Spleen (tissue), 11 donors: ENCODE measurements at regions not wholly inside any gene's neighbourhood (a gene's known extent, or its start where the extent isn't known, plus 50 kb on each side); places are given as distances from the start of the nearest gene placed in this dataset.

Source experiments
- DNase-seq: peaks from one replicate; pipeline ENCODE4 v3.0.0-alpha.2; 2020
- H3K27ac ChIP-seq, 8 donors: fragments of 200-600 bp; sonication (generic) in 7 of 8; 1 replicate in 4 of 8; 2 replicates in 4 of 8; pipeline versions ENCODE4 v1.5.0 to v1.8.0; 2016 to 2021; ENCODE audit warnings: inconsistent platforms in 4 of 8, mild to moderate bottlenecking in 4 of 8, moderate library complexity in 1 of 8
- H3K27me3 ChIP-seq, 7 donors: fragments of 200-600 bp; sonication (generic) in 6 of 7; replicated peaks in 1 of 7; 1 replicate in 4 of 7; 2 replicates in 3 of 7; pipeline versions ENCODE4 v1.5.0 to v1.8.0; 2016 to 2021; ENCODE audit warnings: inconsistent platforms in 3 of 7, mild to moderate bottlenecking in 1 of 7
- H3K36me3 ChIP-seq, 6 donors: fragments of 200-600 bp; sonication (generic) in 5 of 6; 1 replicate in 4 of 6; 2 replicates in 2 of 6; pipeline versions ENCODE4 v1.5.0 to v1.8.0; 2016 to 2021; ENCODE audit warnings: inconsistent platforms in 2 of 6
- H3K4me1 ChIP-seq, 6 donors: fragments of 200-600 bp; sonication (generic) in 5 of 6; 1 replicate in 3 of 6; 2 replicates in 3 of 6; pipeline versions ENCODE4 v1.5.0 to v1.8.0; 2016 to 2021; ENCODE audit warnings: inconsistent platforms in 3 of 6
- H3K4me3 ChIP-seq, 8 donors: fragments of 200-600 bp; sonication (generic) in 7 of 8; 1 replicate in 4 of 8; 2 replicates in 4 of 8; pipeline versions ENCODE4 v1.5.0 to v1.8.0; 2016 to 2021; ENCODE audit warnings: inconsistent platforms in 4 of 8, mild to moderate bottlenecking in 4 of 8, moderate library complexity in 2 of 8
- H3K9me3 ChIP-seq, 8 donors: fragments of 200-600 bp; sonication (generic) in 7 of 8; 1 replicate in 4 of 8; 2 replicates in 4 of 8; pipeline versions ENCODE4 v1.5.0 to v1.8.0; 2016 to 2021; ENCODE audit warnings: inconsistent platforms in 4 of 8
- CTCF ChIP-seq, 11 experiments: fragments of 200-600 bp in 7 of 11; fragments of 450-650 bp in 4 of 11; sonication (generic) in 4 of 11; IDR thresholded peaks in 8 of 11; conservative IDR thresholded peaks in 3 of 11; 1 replicate in 7 of 11; 2 replicates in 4 of 11; pipeline versions ENCODE4 v1.4.0 to v1.8.0; 2016 to 2021; ENCODE audit warnings: antibody characterized with exemption in 11 of 11, inconsistent platforms in 4 of 11, mild to moderate bottlenecking in 1 of 11
- POLR2A ChIP-seq, 3 donors: fragments of 450-650 bp; IDR thresholded peaks; one replicate each; pipeline ENCODE4 v1.5.1; 2017; ENCODE audit warnings: antibody characterized with exemption in 3 of 3, mild to moderate bottlenecking in 1 of 3
- POLR2AphosphoS5 ChIP-seq, 3 donors: sonication (generic); formaldehyde crosslinking; IDR thresholded peaks; one replicate each; pipeline ENCODE4 v1.5.1; 2017; ENCODE audit warnings: antibody characterized with exemption in 3 of 3
- WGBS, 5 donors: extraction: QIAGEN DNeasy Blood & Tissue Kit in 3 of 5; methylation state at CpG; one replicate each; pipeline versions ENCODE4 v1.1.5 to v1.1.7; 2013 to 2018; 5-methylcytosine and 5-hydroxymethylcytosine counted together
- intact Hi-C: fragments of 100-400 bp; cut with DNase I; formaldehyde crosslinking; loops from one replicate; pipeline ENCODE4 v1.15.0; 2023; ENCODE audit warnings: low total_unique reads
- donor health status: healthy with polysubstance abuse.
- donor health status: DM: no; HTN: no; CAD: no; lungs with moderate emphysema.
- donor health status: DM: no; HTN: no; CAD: no.
- donor health status: Bipolar disorder and iron deficiency.
- donor health status: healthy.
- donor health status: DM: no; HTN: no; CAD: no.
- donor health status: DM: yes; HTN: yes; CAD: no.

DNA sequence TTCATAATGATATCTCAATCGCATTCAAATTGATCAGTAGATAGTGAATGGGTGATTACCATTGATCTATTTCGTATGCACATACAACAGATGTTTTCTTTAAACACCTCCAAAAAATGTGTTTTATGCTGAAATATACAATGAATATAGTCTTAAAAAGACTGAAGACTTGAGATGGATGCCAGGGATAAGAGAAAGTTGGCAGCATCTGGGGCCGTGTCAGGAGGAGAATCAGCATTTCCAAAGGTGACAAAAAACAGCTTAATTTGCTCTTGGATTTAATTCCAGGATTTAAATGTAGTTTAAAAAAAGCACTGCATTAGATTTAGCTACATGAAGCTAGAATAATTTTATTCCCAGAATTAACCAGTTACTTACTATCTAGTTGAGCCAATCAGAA lies 199.7 kb upstream of the CNTN3 start:
- H3K4me3 ChIP-seq: no peak overlapping the region
- 83 to 88% (median 86%) methylated on average over 3 of the region's 3 CpGs for WGBS, 5 donors
- no peaks in the 10 kb centered on the region for H3K4me1 ChIP-seq
- H3K27me3 ChIP-seq: no peaks in the 10 kb centered on the region
- DNase-seq: no peak
- H3K27ac ChIP-seq: no peak overlapping the region
- H3K9me3 ChIP-seq: peaks cover 0 to 17% (median 4%) of the 10 kb centered on the region in 8 donors
- H3K36me3 ChIP-seq: no peaks in the 10 kb centered on the region
- TF ChIP-seq POLR2A (IDR thresholded peaks at IDR 0.05) (no peak), POLR2AphosphoS5 (IDR thresholded peaks at IDR 0.05) (no peak), CTCF (IDR thresholded peaks at IDR 0.05 in 8 of 11, conservative IDR thresholded peaks at IDR 0.05 in 3 of 11) (no peak)
- intact Hi-C loops: no loop called here

DNA sequence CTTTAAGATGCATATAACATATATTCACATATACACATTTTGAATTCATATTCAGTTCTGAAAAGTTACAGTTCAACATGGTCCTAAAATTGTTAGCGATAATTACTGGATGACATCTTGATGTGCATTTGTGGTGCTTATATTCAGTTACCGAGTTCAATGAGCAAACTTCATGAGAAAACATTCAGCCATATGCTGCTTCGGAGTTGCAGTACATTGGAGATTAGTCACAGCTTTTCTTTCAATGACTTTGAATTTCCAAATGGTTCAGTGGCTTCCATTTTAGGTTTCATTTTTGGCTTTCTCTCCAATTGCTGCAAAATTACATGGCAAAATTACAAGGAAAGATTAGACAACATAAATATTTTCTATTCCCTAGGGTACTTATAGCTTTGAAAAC lies 198.3 kb upstream of the CNTN3 start:
- Histone ChIP-seq H3K27me3 (no peaks in the 10 kb centered on the region), H3K36me3 (no peaks in the 10 kb centered on the region), H3K9me3 (peaks cover 0 to 15% (median 4%) of the 10 kb centered on the region in 8 donors), H3K4me1 (no peaks in the 10 kb centered on the region), H3K27ac (no peak overlapping the region), H3K4me3 (no peak overlapping the region)
- TF ChIP-seq POLR2AphosphoS5 (IDR thresholded peaks at IDR 0.05) (no peak), POLR2A (IDR thresholded peaks at IDR 0.05) (no peak), CTCF (IDR thresholded peaks at IDR 0.05 in 8 of 11, conservative IDR thresholded peaks at IDR 0.05 in 3 of 11) (no peak)
- intact Hi-C loops: no loop called here
- DNase-seq: no peak
- WGBS, 5 donors: 83 to 92% (median 87%) methylated on average over 3 of the region's 3 CpGs

GRCh38 chr3:74808506-74809275 lies 194.2 kb upstream of the CNTN3 start:
- intact Hi-C loops: no loop called here
- H3K27ac ChIP-seq: no peak overlapping the region
- no peak for DNase-seq
- H3K4me1 ChIP-seq: no peaks in the 10 kb centered on the region
- WGBS, 5 donors: 64 to 81% (median 66%) methylated on average over 1 of the region's 1 CpG
- no peaks in the 10 kb centered on the region for H3K36me3 ChIP-seq
- peaks cover 0 to 30% (median 8%) of the 10 kb centered on the region in 8 donors for H3K9me3 ChIP-seq
- H3K4me3 ChIP-seq: no peak overlapping the region
- H3K27me3 ChIP-seq: no peaks in the 10 kb centered on the region
- TF ChIP-seq POLR2A (IDR thresholded peaks at IDR 0.05): no peak
- no peak for TF ChIP-seq POLR2AphosphoS5 (IDR thresholded peaks at IDR 0.05)
- TF ChIP-seq CTCF (IDR thresholded peaks at IDR 0.05 in 8 of 11, conservative IDR thresholded peaks at IDR 0.05 in 3 of 11): no peak

- Histone ChIP-seq H3K36me3 (no peaks in the 10 kb centered on the region), H3K27ac (no peak overlapping the region), H3K4me3 (no peak overlapping the region), H3K9me3 (peaks cover 0 to 61% (median 18%) of the 10 kb centered on the region in 8 donors), H3K4me1 (no peaks in the 10 kb centered on the region), H3K27me3 (no peaks in the 10 kb centered on the region)
- whole genome bisulfite sequencing, 5 donors: 52 to 65% (median 56%) methylated on average over 2 of the region's 2 CpGs
- no peak for DNase-seq
- intact Hi-C loops: no loop called here
- TF ChIP-seq POLR2AphosphoS5 (IDR thresholded peaks at IDR 0.05) (no peak), CTCF (IDR thresholded peaks at IDR 0.05 in 8 of 11, conservative IDR thresholded peaks at IDR 0.05 in 3 of 11) (no peak), POLR2A (IDR thresholded peaks at IDR 0.05) (no peak)
Observed at GRCh38 chr3:74801924-74802323, 187.5 kb upstream of the CNTN3 start.
